Ishikawa (cell line): ENCODE measurements at regions not wholly inside any gene's neighbourhood (a gene's known extent, or its start where the extent isn't known, plus 50 kb on each side); places are given as distances from the start of the nearest gene placed in this dataset.

Experiments
- MAX ChIP-seq: IDR thresholded peaks from 2 replicates; pipeline ENCODE4 v1.6.1; 2012
- NFIC ChIP-seq: IDR thresholded peaks from 2 replicates; pipeline ENCODE4 v1.6.1; 2012
- RAD21 ChIP-seq: IDR thresholded peaks from 2 replicates; pipeline ENCODE4 v1.6.1; 2012; ENCODE audit warnings: low read depth
- TAF1 ChIP-seq: IDR thresholded peaks from 2 replicates; pipeline ENCODE4 v1.6.1; 2012; ENCODE audit warnings: low read depth, mild to moderate bottlenecking

GRCh38 chr2:167784084-167784425, 463.3 kb downstream of the STK39 start:
- TF ChIP-seq NFIC (no peak), MAX (no peak), RAD21 (no peak), TAF1 (no peak)
